NB4 (cell line): ENCODE measurements at regions not wholly inside any gene's neighbourhood (a gene's known extent, or its start where the extent isn't known, plus 50 kb on each side); places are given as distances from the start of the nearest gene placed in this dataset.

Experiments used
- CTCF ChIP-seq: IDR thresholded peaks from one replicate; pipeline ENCODE4 v1.5.1; 2012; ENCODE audit warnings: low read depth, low read length
- MAX ChIP-seq: IDR thresholded peaks from 2 replicates; pipeline ENCODE4 v1.6.1; 2011; ENCODE audit warnings: low read depth, low read length
- POLR2A ChIP-seq: IDR thresholded peaks from 2 replicates; pipeline ENCODE4 v1.6.1; 2011; ENCODE audit warnings: mild to moderate bottlenecking; ENCODE audit not compliant: insufficient read length; ENCODE audit errors: extremely low read depth

- no peak for TF ChIP-seq CTCF
- TF ChIP-seq POLR2A, result no peak
- TF ChIP-seq MAX, result no peak
These were observed 114.4 kb upstream of the PDE1A start for GRCh38 chr2:182541268-182541667.
